HFFc6 (cell line): ENCODE measurements at regions not wholly inside any gene's neighbourhood (a gene's known extent, or its start where the extent isn't known, plus 50 kb on each side); places are given as distances from the start of the nearest gene placed in this dataset.

ENCODE experiments used
- DNase-seq: peaks from one replicate; pipeline ENCODE4 v3.0.0-alpha.2; 2018
- H3K27ac Mint-ChIP-seq: 2 replicates; pipeline ENCODE4 v1.8.0; 2020; ENCODE audit warnings: mild to moderate bottlenecking, mixed read lengths
- H3K27me3 Mint-ChIP-seq: 2 replicates; pipeline ENCODE4 v1.8.0; 2021; ENCODE audit warnings: mild to moderate bottlenecking, moderate library complexity, mixed read lengths; ENCODE audit not compliant: insufficient read depth
- H3K36me3 Mint-ChIP-seq: 2 replicates; pipeline ENCODE4 v1.8.0; 2021; ENCODE audit warnings: low read depth, mixed read lengths
- H3K4me1 Mint-ChIP-seq: 2 replicates; pipeline ENCODE4 v1.8.0; 2020; ENCODE audit warnings: low read depth, mixed read lengths
- H3K4me3 Mint-ChIP-seq: 2 replicates; pipeline ENCODE4 v1.8.0; 2020; ENCODE audit warnings: mild to moderate bottlenecking, moderate library complexity, mixed read lengths
- H3K9me3 Mint-ChIP-seq: 2 replicates; pipeline ENCODE4 v1.8.0; 2020; ENCODE audit warnings: mild to moderate bottlenecking, mixed read lengths
- TF ChIP-seq, protein P1 (sequence below): fragments of 200-600 bp; sonication (generic); IDR thresholded peaks from 2 replicates; pipeline ENCODE4 v1.5.0; 2021; ENCODE audit warnings: antibody characterized with exemption, mild to moderate bottlenecking

DNA sequence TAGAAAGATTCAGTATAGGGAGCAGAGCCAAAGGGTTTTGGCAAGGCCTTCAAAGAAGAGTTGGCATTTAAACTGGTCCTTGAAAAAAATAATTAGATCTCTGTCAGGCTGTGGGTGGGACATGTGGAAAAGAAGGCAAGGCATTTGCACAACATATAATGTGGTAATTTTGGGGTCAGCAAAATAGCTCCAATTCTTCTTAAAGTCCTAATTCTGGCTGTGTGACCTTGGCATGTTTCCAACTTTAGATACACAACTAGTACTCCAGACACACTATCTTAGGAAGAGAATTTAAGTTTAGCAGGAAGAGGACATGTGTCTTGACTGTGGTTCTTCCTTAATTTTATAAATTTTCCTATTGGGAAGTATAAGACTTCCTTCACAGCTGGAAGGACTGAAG is 206.3 kb downstream of the PCDH17 start:
- Mint-ChIP-seq H3K9me3 (peaks cover 40% of the 10 kb centered on the region), H3K4me1 (no peaks in the 10 kb centered on the region), H3K27ac (no peak overlapping the region), H3K4me3 (no peak overlapping the region), H3K36me3 (no peaks in the 10 kb centered on the region), H3K27me3 (no peaks in the 10 kb centered on the region)
- no peak for DNase-seq
- TF ChIP-seq, protein P1, sequence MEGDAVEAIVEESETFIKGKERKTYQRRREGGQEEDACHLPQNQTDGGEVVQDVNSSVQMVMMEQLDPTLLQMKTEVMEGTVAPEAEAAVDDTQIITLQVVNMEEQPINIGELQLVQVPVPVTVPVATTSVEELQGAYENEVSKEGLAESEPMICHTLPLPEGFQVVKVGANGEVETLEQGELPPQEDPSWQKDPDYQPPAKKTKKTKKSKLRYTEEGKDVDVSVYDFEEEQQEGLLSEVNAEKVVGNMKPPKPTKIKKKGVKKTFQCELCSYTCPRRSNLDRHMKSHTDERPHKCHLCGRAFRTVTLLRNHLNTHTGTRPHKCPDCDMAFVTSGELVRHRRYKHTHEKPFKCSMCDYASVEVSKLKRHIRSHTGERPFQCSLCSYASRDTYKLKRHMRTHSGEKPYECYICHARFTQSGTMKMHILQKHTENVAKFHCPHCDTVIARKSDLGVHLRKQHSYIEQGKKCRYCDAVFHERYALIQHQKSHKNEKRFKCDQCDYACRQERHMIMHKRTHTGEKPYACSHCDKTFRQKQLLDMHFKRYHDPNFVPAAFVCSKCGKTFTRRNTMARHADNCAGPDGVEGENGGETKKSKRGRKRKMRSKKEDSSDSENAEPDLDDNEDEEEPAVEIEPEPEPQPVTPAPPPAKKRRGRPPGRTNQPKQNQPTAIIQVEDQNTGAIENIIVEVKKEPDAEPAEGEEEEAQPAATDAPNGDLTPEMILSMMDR: no peak

DNA sequence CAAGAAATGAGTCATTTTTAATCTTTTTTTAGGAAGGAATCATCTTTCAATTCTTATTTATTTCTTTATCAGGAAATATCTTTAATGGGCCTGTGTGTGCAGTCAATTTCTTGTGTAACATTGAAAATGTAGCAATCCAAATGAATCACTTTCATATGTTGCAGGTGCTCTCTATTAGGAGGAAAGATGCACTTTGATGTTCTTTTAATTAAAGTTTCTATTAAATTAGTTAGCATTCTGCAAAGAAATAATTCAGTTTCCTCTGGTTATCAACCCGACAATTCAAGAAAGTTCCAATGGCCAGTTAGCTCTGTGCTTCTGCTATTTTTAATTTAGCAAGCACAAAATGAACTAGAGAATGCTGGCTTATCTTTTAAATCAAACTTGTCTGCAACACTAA is 212.0 kb downstream of the PCDH17 start:
- H3K4me1 Mint-ChIP-seq: no peaks in the 10 kb centered on the region
- H3K4me3 Mint-ChIP-seq: no peak overlapping the region
- H3K27ac Mint-ChIP-seq: no peak overlapping the region
- peaks cover 33% of the 10 kb centered on the region for H3K9me3 Mint-ChIP-seq
- TF ChIP-seq, protein P1: no peak
- H3K36me3 Mint-ChIP-seq: peaks cover 8% of the 10 kb centered on the region
- no peaks in the 10 kb centered on the region for H3K27me3 Mint-ChIP-seq
- DNase-seq: no peak

GRCh38 chr13:57846600-57847173 is 215.1 kb downstream of the PCDH17 start:
- H3K36me3 Mint-ChIP-seq: peaks cover 8% of the 10 kb centered on the region
- DNase-seq: no peak
- H3K4me3 Mint-ChIP-seq: no peak overlapping the region
- peaks cover 42% of the 10 kb centered on the region for H3K9me3 Mint-ChIP-seq
- TF ChIP-seq, protein P1: no peak
- H3K27ac Mint-ChIP-seq: no peak overlapping the region
- H3K27me3 Mint-ChIP-seq: no peaks in the 10 kb centered on the region
- H3K4me1 Mint-ChIP-seq: no peaks in the 10 kb centered on the region

GRCh38 chr13:57857945-57858344 is 226.4 kb downstream of the PCDH17 start:
- H3K36me3 Mint-ChIP-seq: no peaks in the 10 kb centered on the region
- no peak overlapping the region for H3K4me3 Mint-ChIP-seq
- peaks cover 8% of the 10 kb centered on the region for H3K9me3 Mint-ChIP-seq
- H3K4me1 Mint-ChIP-seq: no peaks in the 10 kb centered on the region
- TF ChIP-seq, protein P1: no peak
- no peaks in the 10 kb centered on the region for H3K27me3 Mint-ChIP-seq
- H3K27ac Mint-ChIP-seq: no peak overlapping the region
- DNase-seq: no peak

- DNase-seq: no peak
- Mint-ChIP-seq H3K27me3 (no peaks in the 10 kb centered on the region), H3K9me3 (peaks cover 10% of the 10 kb centered on the region), H3K27ac (no peak overlapping the region), H3K4me3 (no peak overlapping the region), H3K36me3 (no peaks in the 10 kb centered on the region), H3K4me1 (no peaks in the 10 kb centered on the region)
- TF ChIP-seq, protein P1: no peak
These were observed 226.8 kb downstream of the PCDH17 start for GRCh38 chr13:57858376-57858775.

GRCh38 chr13:57862879-57863278 is 231.3 kb downstream of the PCDH17 start:
- no peak for DNase-seq
- H3K4me3 Mint-ChIP-seq: no peak overlapping the region
- H3K9me3 Mint-ChIP-seq: peaks cover 38% of the 10 kb centered on the region
- no peaks in the 10 kb centered on the region for H3K27me3 Mint-ChIP-seq
- H3K36me3 Mint-ChIP-seq: no peaks in the 10 kb centered on the region
- TF ChIP-seq, protein P1: no peak
- H3K4me1 Mint-ChIP-seq: no peaks in the 10 kb centered on the region
- no peak overlapping the region for H3K27ac Mint-ChIP-seq
